Calu3 (cell line): ENCODE measurements at regions not wholly inside any gene's neighbourhood (a gene's known extent, or its start where the extent isn't known, plus 50 kb on each side); places are given as distances from the start of the nearest gene placed in this dataset.

Experiments used
- BruUV-seq: library from RNA; stranded (reverse); fragments of 400-500 nt; replicated peaks from 2 replicates; lab custom pipeline; 2021; lab: Mats Ljungman, UMichigan
- CTCF ChIA-PET: fragments of 300-600 bp; sonication (Branson Sonifier 250); formaldehyde crosslinking; loops from one replicate; lab custom pipeline; 2022; ENCODE audit warnings: antibody characterized with exemption; lab: Charles Lee
- DNase-seq: peaks from one replicate; pipeline ENCODE4 v3.0.0; 2022
- H3K27ac Mint-ChIP-seq: one replicate; pipeline ENCODE4 v1.8.0; 2022; ENCODE audit warnings: mixed read lengths; ENCODE audit not compliant: unreplicated experiment
- H3K27me3 Mint-ChIP-seq: one replicate; pipeline ENCODE4 v1.8.0; 2022; ENCODE audit warnings: mixed read lengths; ENCODE audit not compliant: unreplicated experiment
- H3K36me3 Mint-ChIP-seq: one replicate; pipeline ENCODE4 v1.8.0; 2022; ENCODE audit warnings: mild to moderate bottlenecking, moderate library complexity, mixed read lengths; ENCODE audit not compliant: insufficient read depth, unreplicated experiment
- H3K4me1 Mint-ChIP-seq: one replicate; pipeline ENCODE4 v1.8.0; 2022; ENCODE audit warnings: mild to moderate bottlenecking, low read depth, mixed read lengths; ENCODE audit not compliant: unreplicated experiment
- H3K4me3 Mint-ChIP-seq: one replicate; pipeline ENCODE4 v1.8.0; 2022; ENCODE audit warnings: mild to moderate bottlenecking, low read depth, moderate library complexity, mixed read lengths; ENCODE audit not compliant: unreplicated experiment
- H3K9me3 Mint-ChIP-seq: one replicate; pipeline ENCODE4 v1.8.0; 2022; ENCODE audit warnings: low read depth, mixed read lengths; ENCODE audit not compliant: unreplicated experiment
- intact Hi-C: fragments of 100-400 bp; cut with micrococcal nuclease; formaldehyde crosslinking; loops from one replicate; pipeline ENCODE4 v1.10.0; 2022; ENCODE audit not compliant: unreplicated experiment
- TF ChIP-seq, protein P1 (sequence below): fragments of 200-600 bp; IDR thresholded peaks from one replicate; pipeline ENCODE4 v1.8.0; 2022; ENCODE audit warnings: antibody characterized with exemption; ENCODE audit not compliant: unreplicated experiment

GRCh38 chr12:43098071-43098470 is 453.9 kb downstream of the ADAMTS20 start:
- no TSS peak for BruUV-seq
- peaks cover 4% of the 10 kb centered on the region for H3K9me3 Mint-ChIP-seq
- TF ChIP-seq, protein P1, sequence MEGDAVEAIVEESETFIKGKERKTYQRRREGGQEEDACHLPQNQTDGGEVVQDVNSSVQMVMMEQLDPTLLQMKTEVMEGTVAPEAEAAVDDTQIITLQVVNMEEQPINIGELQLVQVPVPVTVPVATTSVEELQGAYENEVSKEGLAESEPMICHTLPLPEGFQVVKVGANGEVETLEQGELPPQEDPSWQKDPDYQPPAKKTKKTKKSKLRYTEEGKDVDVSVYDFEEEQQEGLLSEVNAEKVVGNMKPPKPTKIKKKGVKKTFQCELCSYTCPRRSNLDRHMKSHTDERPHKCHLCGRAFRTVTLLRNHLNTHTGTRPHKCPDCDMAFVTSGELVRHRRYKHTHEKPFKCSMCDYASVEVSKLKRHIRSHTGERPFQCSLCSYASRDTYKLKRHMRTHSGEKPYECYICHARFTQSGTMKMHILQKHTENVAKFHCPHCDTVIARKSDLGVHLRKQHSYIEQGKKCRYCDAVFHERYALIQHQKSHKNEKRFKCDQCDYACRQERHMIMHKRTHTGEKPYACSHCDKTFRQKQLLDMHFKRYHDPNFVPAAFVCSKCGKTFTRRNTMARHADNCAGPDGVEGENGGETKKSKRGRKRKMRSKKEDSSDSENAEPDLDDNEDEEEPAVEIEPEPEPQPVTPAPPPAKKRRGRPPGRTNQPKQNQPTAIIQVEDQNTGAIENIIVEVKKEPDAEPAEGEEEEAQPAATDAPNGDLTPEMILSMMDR = no peak
- H3K36me3 Mint-ChIP-seq = no peaks in the 10 kb centered on the region
- no peaks in the 10 kb centered on the region for H3K27me3 Mint-ChIP-seq
- CTCF ChIA-PET = no interaction called here
- H3K4me3 Mint-ChIP-seq = no peak overlapping the region
- no peak for DNase-seq
- H3K27ac Mint-ChIP-seq = no peak overlapping the region
- intact Hi-C loops = no loop called here
- peaks cover 8% of the 10 kb centered on the region for H3K4me1 Mint-ChIP-seq

DNA sequence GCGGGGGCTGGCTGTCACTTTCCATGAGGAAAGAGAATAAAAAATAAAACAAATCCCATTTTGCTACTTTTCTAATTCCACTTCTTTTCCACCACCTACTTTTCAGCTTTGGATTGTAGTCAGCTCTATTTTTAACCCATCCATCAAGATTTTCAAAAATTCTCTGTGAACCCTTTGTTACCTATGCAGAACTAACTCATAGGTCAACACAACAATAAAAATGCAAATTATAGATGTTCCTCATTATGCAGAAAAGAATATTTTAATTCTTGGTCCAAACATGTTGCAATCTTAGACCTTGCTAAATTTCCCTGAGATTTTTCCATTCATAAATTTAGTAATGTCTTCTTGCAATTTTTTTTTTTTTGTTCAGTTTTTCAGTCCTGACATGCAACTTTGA is 454.5 kb downstream of the ADAMTS20 start:
- no TSS peak for BruUV-seq
- CTCF ChIA-PET = no interaction called here
- Mint-ChIP-seq H3K4me1 (peaks cover 8% of the 10 kb centered on the region), H3K27me3 (no peaks in the 10 kb centered on the region), H3K27ac (no peak overlapping the region), H3K9me3 (peaks cover 4% of the 10 kb centered on the region), H3K36me3 (no peaks in the 10 kb centered on the region), H3K4me3 (no peak overlapping the region)
- intact Hi-C loops = no loop called here
- TF ChIP-seq, protein P1 = no peak
- DNase-seq = no peak

- Mint-ChIP-seq H3K36me3 (no peaks in the 10 kb centered on the region), H3K9me3 (peaks cover 2% of the 10 kb centered on the region), H3K27ac (no peak overlapping the region), H3K27me3 (no peaks in the 10 kb centered on the region), H3K4me1 (peaks cover 8% of the 10 kb centered on the region), H3K4me3 (no peak overlapping the region)
- intact Hi-C loops = no loop called here
- CTCF ChIA-PET = no interaction called here
- TF ChIP-seq, protein P1 = no peak
- no peak for DNase-seq
- no TSS peak for BruUV-seq
These were observed 456.2 kb downstream of the ADAMTS20 start for GRCh38 chr12:43095669-43096280.

GRCh38 chr12:43094886-43095575 is 457.0 kb downstream of the ADAMTS20 start:
- H3K9me3 Mint-ChIP-seq = peaks cover 6% of the 10 kb centered on the region
- H3K27me3 Mint-ChIP-seq = no peaks in the 10 kb centered on the region
- peaks cover 8% of the 10 kb centered on the region for H3K4me1 Mint-ChIP-seq
- TF ChIP-seq, protein P1 = no peak
- H3K4me3 Mint-ChIP-seq = no peak overlapping the region
- no peak overlapping the region for H3K27ac Mint-ChIP-seq
- intact Hi-C loops = no loop called here
- CTCF ChIA-PET = no interaction called here
- BruUV-seq = no TSS peak
- H3K36me3 Mint-ChIP-seq = no peaks in the 10 kb centered on the region
- DNase-seq = no peak
